ENCODE measurements at regions not wholly inside any gene's neighbourhood (a gene's known extent, or its start where the extent isn't known, plus 50 kb on each side); places are given as distances from the start of the nearest gene placed in this dataset.

DNA sequence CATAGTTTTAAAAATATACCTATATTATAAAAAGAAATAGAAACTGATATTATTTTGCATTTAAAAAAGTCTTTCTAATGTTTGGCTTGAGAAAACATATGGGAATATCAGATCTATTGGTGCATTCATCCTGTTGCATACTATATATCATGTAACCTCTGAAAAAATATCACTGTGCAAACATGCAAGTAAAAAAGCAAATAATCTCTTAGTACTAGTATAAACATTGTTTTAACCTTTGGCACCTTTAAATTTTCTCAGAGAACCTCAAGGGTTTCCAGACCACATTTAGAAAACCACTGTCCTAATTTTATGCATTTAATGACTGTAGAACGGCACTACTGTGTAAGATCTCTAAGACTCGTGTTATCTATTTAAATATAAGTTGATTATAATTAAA, 416.8 kb downstream of the LRFN5 start:
- H3K4me1 Mint-ChIP-seq (ENCODE audit: low read depth), result no peaks in the 10 kb centered on the region
- H3K36me3 Mint-ChIP-seq (ENCODE audit: low read depth), result no peaks in the 10 kb centered on the region
- peaks cover 12% of the 10 kb centered on the region for H3K9me3 Mint-ChIP-seq (ENCODE audit: low read depth)
- no peak overlapping the region for H3K27ac Mint-ChIP-seq (ENCODE audit: unreplicated experiment)
- DNase-seq (ENCODE audit: low spot score), result no peak
- TF ChIP-seq, protein P1, sequence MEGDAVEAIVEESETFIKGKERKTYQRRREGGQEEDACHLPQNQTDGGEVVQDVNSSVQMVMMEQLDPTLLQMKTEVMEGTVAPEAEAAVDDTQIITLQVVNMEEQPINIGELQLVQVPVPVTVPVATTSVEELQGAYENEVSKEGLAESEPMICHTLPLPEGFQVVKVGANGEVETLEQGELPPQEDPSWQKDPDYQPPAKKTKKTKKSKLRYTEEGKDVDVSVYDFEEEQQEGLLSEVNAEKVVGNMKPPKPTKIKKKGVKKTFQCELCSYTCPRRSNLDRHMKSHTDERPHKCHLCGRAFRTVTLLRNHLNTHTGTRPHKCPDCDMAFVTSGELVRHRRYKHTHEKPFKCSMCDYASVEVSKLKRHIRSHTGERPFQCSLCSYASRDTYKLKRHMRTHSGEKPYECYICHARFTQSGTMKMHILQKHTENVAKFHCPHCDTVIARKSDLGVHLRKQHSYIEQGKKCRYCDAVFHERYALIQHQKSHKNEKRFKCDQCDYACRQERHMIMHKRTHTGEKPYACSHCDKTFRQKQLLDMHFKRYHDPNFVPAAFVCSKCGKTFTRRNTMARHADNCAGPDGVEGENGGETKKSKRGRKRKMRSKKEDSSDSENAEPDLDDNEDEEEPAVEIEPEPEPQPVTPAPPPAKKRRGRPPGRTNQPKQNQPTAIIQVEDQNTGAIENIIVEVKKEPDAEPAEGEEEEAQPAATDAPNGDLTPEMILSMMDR (IDR thresholded peaks at IDR 0.05), result no peak
- H3K27me3 Mint-ChIP-seq (ENCODE audit: low read depth), result peaks cover 2% of the 10 kb centered on the region
- H3K4me3 Mint-ChIP-seq (ENCODE audit: unreplicated experiment), result no peak overlapping the region

DNA sequence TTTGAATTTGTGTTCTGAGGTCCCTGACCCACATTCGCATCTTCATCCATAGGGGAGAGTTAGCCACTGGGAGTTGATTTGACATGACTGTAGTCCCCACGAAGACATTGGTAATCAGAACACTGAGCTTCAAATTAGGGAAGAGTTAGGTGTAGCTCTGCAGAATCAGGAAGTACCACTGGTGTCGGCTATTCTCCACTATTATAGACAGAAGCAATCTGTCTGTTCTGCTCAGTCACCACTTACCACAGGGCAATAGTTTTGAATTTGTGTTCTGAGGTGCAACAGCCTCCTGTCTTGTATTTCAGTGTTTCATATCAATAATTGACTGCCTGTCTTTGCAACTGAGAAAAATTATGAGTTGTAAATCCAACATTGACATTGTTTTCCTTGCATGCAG, 407.6 kb downstream of the LRFN5 start:
- no peaks in the 10 kb centered on the region for H3K9me3 Mint-ChIP-seq (ENCODE audit: low read depth)
- no peak for DNase-seq (ENCODE audit: low spot score)
- no peaks in the 10 kb centered on the region for H3K36me3 Mint-ChIP-seq (ENCODE audit: low read depth)
- H3K27ac Mint-ChIP-seq (ENCODE audit: unreplicated experiment), result no peak overlapping the region
- TF ChIP-seq, protein P1 (IDR thresholded peaks at IDR 0.05), result no peak
- no peak overlapping the region for H3K4me3 Mint-ChIP-seq (ENCODE audit: unreplicated experiment)
- H3K27me3 Mint-ChIP-seq (ENCODE audit: low read depth), result peaks cover 10% of the 10 kb centered on the region
- H3K4me1 Mint-ChIP-seq (ENCODE audit: low read depth), result no peaks in the 10 kb centered on the region

DNA sequence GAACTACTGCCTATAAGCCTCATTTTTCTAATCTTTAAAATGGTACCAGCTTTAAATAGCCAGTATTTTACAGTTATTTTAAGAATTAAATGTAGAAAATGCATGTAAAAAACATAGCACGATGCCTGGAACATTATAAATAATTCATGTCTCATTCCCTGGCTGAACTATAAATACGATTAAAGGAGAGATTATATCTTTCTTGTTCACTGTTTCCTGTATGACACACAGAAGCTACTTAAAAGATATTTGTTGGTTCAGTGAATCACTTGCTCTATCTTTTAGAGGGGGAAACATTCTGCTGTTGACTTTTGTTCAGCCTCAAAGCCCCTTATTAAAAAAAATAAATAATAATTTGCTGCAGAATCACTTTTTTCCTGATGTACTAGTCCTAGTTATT, 406.9 kb downstream of the LRFN5 start:
- Mint-ChIP-seq H3K27me3 (ENCODE audit: low read depth) (peaks cover 8% of the 10 kb centered on the region), H3K9me3 (ENCODE audit: low read depth) (no peaks in the 10 kb centered on the region), H3K27ac (ENCODE audit: unreplicated experiment) (no peak overlapping the region), H3K36me3 (ENCODE audit: low read depth) (no peaks in the 10 kb centered on the region), H3K4me1 (ENCODE audit: low read depth) (no peaks in the 10 kb centered on the region), H3K4me3 (ENCODE audit: unreplicated experiment) (no peak overlapping the region)
- TF ChIP-seq, protein P1 (IDR thresholded peaks at IDR 0.05), result no peak
- no peak for DNase-seq (ENCODE audit: low spot score)

DNA sequence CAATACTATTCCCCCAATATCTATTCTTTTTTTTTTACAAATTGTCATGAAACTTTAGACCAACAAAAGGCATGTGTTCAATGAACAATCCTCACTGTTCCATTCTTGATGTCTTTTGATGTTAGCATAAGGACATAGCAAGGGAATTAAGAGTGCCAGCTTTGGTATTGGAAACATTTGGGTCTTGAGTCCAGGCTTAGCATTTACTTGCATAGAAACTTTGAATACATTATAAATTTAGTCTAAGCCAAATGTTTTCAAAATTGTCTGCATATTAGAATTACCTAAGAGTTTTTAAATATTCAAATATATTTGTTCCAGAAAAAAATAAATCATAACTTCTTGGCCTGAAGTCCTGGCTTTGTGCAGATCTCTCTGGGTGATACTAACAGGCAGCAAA, 406.5 kb downstream of the LRFN5 start:
- Mint-ChIP-seq H3K27ac (ENCODE audit: unreplicated experiment) (no peak overlapping the region), H3K4me1 (ENCODE audit: low read depth) (no peaks in the 10 kb centered on the region), H3K4me3 (ENCODE audit: unreplicated experiment) (no peak overlapping the region), H3K36me3 (ENCODE audit: low read depth) (no peaks in the 10 kb centered on the region), H3K27me3 (ENCODE audit: low read depth) (peaks cover 10% of the 10 kb centered on the region), H3K9me3 (ENCODE audit: low read depth) (no peaks in the 10 kb centered on the region)
- TF ChIP-seq, protein P1 (IDR thresholded peaks at IDR 0.05), result no peak
- no peak for DNase-seq (ENCODE audit: low spot score)

DNA sequence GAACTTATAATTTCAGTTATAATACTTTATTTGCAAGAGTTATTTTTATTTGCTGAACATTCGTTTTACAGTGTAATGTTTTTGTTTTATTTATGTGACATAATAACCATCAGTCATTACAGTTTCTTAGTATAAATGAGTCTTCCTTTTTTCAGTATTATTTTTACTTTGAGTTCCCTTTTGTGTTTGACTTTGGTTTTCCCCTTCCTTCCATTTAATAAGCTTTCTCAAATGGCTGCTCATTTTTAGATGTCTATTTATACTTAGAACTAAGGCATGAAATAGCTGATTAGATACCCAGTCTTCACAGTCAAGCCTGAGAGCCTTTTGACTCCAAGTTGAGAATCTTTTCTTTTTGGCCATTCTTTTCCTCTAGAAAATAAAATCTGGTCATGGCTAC, 404.5 kb downstream of the LRFN5 start:
- Mint-ChIP-seq H3K9me3 (ENCODE audit: low read depth) (no peaks in the 10 kb centered on the region), H3K4me1 (ENCODE audit: low read depth) (no peaks in the 10 kb centered on the region), H3K36me3 (ENCODE audit: low read depth) (no peaks in the 10 kb centered on the region), H3K27ac (ENCODE audit: unreplicated experiment) (no peak overlapping the region), H3K27me3 (ENCODE audit: low read depth) (peaks cover 10% of the 10 kb centered on the region), H3K4me3 (ENCODE audit: unreplicated experiment) (no peak overlapping the region)
- no peak for DNase-seq (ENCODE audit: low spot score)
- TF ChIP-seq, protein P1 (IDR thresholded peaks at IDR 0.05), result no peak

All from chondrocyte (in vitro differentiated cells).